Karpas-422 (cell line): ENCODE measurements at regions not wholly inside any gene's neighbourhood (a gene's known extent, or its start where the extent isn't known, plus 50 kb on each side); places are given as distances from the start of the nearest gene placed in this dataset.

Experiments
- DNase-seq: peaks from one replicate; pipeline ENCODE4 v3.0.0-alpha.2; 2015
- H2AFZ ChIP-seq: fragments of 200-600 bp; sonication (generic); 2 replicates; pipeline ENCODE4 v1.6.1; 2014; ENCODE audit warnings: antibody characterized with exemption, low read length, mixed read lengths
- H3K27ac ChIP-seq: fragments of 200-600 bp; sonication (generic); 2 replicates; pipeline ENCODE4 v1.5.1; 2014; ENCODE audit warnings: mild to moderate bottlenecking, low read length, moderate library complexity
- H3K27me3 ChIP-seq: fragments of 200-600 bp; sonication (generic); 2 replicates; pipeline ENCODE4 v1.6.1; 2014; ENCODE audit warnings: low read length, mixed read lengths
- H3K36me3 ChIP-seq: fragments of 200-600 bp; sonication (generic); 2 replicates; pipeline ENCODE4 v1.6.1; 2014; ENCODE audit warnings: low read length, mixed read lengths; ENCODE audit not compliant: insufficient read depth
- H3K4me1 ChIP-seq: fragments of 200-600 bp; sonication (generic); 2 replicates; pipeline ENCODE4 v1.6.1; 2014; ENCODE audit warnings: mild to moderate bottlenecking, low read length, mixed read lengths
- H3K4me2 ChIP-seq: fragments of 200-600 bp; sonication (generic); 2 replicates; pipeline ENCODE4 v1.6.1; 2014; ENCODE audit warnings: low read length, low read depth, mild to moderate bottlenecking; ENCODE audit not compliant: poor library complexity, severe bottlenecking
- H3K4me3 ChIP-seq: fragments of 200-600 bp; sonication (generic); 2 replicates; pipeline ENCODE4 v1.5.1; 2014; ENCODE audit warnings: mild to moderate bottlenecking, antibody characterized with exemption, low read length, mixed read lengths
- H3K79me2 ChIP-seq: fragments of 200-600 bp; sonication (generic); 2 replicates; pipeline ENCODE4 v1.6.1; 2014; ENCODE audit warnings: mild to moderate bottlenecking, low read length, mixed read lengths
- H3K9ac ChIP-seq: fragments of 200-600 bp; sonication (generic); 2 replicates; pipeline ENCODE4 v1.6.0; 2014; ENCODE audit warnings: low read length
- H3K9me2 ChIP-seq: fragments of 200-600 bp; sonication (generic), shearing (Covaris generic); replicated peaks from 2 replicates; pipeline ENCODE4 v1.6.0; 2014; ENCODE audit warnings: mild to moderate bottlenecking, low read length, moderate library complexity; ENCODE audit not compliant: insufficient read depth
- H3K9me3 ChIP-seq: fragments of 300-700, 200-600 bp; sonication (generic); 2 replicates; pipeline ENCODE4 v1.6.1; 2014; ENCODE audit warnings: low read length, mixed read lengths
- H4K20me1 ChIP-seq: fragments of 200-600 bp; sonication (generic); 2 replicates; pipeline ENCODE4 v1.6.1; 2014; ENCODE audit warnings: mild to moderate bottlenecking, antibody characterized with exemption, low read length, low read depth; ENCODE audit not compliant: insufficient read depth

DNA sequence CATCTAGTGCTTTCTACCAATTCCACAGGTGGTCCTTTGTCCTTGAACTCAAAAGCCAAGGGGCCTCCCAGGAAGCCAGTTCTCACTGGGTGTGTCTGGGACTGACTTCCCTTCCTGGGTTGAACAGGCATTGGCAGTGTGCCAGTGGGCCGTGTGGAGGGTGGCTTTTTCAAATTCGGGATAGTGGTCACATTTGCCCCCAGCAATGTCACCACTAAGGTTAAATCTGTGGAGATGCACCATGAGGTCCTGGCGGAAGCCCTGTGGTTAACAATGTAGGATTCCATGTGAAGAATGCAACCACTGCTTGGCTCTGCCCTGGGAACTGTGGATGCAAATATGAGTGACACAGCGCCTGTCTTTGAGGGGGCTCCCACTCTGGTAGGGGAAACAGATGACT lies 53.2 kb upstream of the MTNR1B start:
- Histone ChIP-seq H3K9me3 (no peaks in the 10 kb centered on the region), H3K27me3 (no peaks in the 10 kb centered on the region), H3K4me3 (no peak overlapping the region), H3K27ac (no peak overlapping the region), H4K20me1 (no peaks in the 10 kb centered on the region), H2AFZ (no peak overlapping the region), H3K4me2 (no peak overlapping the region), H3K79me2 (no peaks in the 10 kb centered on the region), H3K36me3 (no peaks in the 10 kb centered on the region), H3K9ac (no peak overlapping the region), H3K9me2 (no peaks in the 10 kb centered on the region), H3K4me1 (no peaks in the 10 kb centered on the region)
- no peak for DNase-seq

DNA sequence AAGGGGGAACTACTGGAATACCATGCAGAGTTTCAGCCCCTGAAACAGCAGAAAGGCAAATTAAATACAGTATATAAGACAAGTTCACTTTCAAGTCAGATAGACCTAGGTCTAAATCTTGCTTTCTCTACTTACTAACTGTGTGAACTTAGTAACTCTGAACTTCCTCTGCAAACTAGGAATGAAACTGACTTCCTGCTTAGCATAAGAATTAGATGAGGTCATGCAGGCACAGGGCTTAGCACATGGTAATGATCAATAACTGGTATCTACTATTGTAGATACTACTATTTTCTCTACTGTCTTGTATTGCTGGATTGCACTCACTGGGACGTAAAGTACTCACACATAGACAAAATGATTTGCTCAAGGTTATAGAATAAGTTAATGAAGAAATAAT lies 51.5 kb upstream of the MTNR1B start:
- no peak overlapping the region for H3K9ac ChIP-seq
- no peak overlapping the region for H2AFZ ChIP-seq
- H4K20me1 ChIP-seq, result no peaks in the 10 kb centered on the region
- H3K4me2 ChIP-seq, result no peak overlapping the region
- H3K9me2 ChIP-seq, result no peaks in the 10 kb centered on the region; the same call in 1 of the 2 replicates
- H3K79me2 ChIP-seq, result no peaks in the 10 kb centered on the region
- H3K9me3 ChIP-seq, result no peaks in the 10 kb centered on the region
- no peak overlapping the region for H3K4me3 ChIP-seq
- H3K36me3 ChIP-seq, result no peaks in the 10 kb centered on the region
- DNase-seq, result no peak
- no peak overlapping the region for H3K27ac ChIP-seq
- no peaks in the 10 kb centered on the region for H3K4me1 ChIP-seq
- H3K27me3 ChIP-seq, result no peaks in the 10 kb centered on the region

DNA sequence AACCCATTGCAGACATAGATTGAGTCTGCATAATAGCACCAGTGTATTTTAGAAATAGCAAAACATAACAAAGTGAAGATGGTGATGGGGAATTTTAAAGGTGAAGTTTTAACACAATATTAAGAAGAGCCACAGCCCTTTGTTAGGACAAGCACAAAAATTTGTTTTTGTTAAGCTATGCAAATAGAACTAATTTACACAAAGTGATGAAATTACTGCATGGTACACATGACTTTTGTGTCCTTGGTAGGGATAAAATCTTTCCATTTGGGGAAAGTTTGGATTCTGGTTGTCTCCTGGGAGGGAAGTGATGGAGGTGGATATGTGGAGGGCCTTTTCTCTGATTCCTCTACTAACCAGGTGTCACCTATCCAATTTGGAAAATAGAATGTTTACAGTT lies 50.4 kb upstream of the MTNR1B start:
- H2AFZ ChIP-seq, result no peak overlapping the region

More for the DNA sequence above, 50.4 kb upstream of the MTNR1B start:
- Histone ChIP-seq H3K79me2 (no peaks in the 10 kb centered on the region), H3K9me2 (no peaks in the 10 kb centered on the region; the same call in 1 of the 2 replicates), H3K9ac (no peak overlapping the region), H3K27ac (no peak overlapping the region), H3K9me3 (no peaks in the 10 kb centered on the region), H3K4me2 (no peak overlapping the region), H3K36me3 (no peaks in the 10 kb centered on the region), H4K20me1 (no peaks in the 10 kb centered on the region), H3K4me1 (no peaks in the 10 kb centered on the region), H3K27me3 (no peaks in the 10 kb centered on the region), H3K4me3 (no peak overlapping the region)
- no peak for DNase-seq
